SU-DHL-6 (cell line): ENCODE measurements at regions not wholly inside any gene's neighbourhood (a gene's known extent, or its start where the extent isn't known, plus 50 kb on each side); places are given as distances from the start of the nearest gene placed in this dataset.

ENCODE experiments used
- CTCF ChIP-seq: fragments of 200-600 bp; sonication (generic); IDR thresholded peaks from one replicate; pipeline ENCODE4 v1.5.1; 2017; ENCODE audit warnings: antibody characterized with exemption, mild to moderate bottlenecking, low read length, moderate library complexity; ENCODE audit not compliant: insufficient read depth, poor library complexity, severe bottlenecking
- EZH2phosphoT487 ChIP-seq: fragments of 200-600 bp; sonication (generic), shearing (Covaris generic); conservative IDR thresholded peaks from 2 replicates; pipeline ENCODE4 v1.6.1; 2018; ENCODE audit warnings: mild to moderate bottlenecking, antibody characterized with exemption, low read length, moderate library complexity, mixed read lengths

- TF ChIP-seq CTCF, result no peak
- no peak for TF ChIP-seq EZH2phosphoT487
Measured at GRCh38 chr2:236985761-236986339, 99.8 kb upstream of the COPS8 start.
